ENCODE measurements at regions not wholly inside any gene's neighbourhood (a gene's known extent, or its start where the extent isn't known, plus 50 kb on each side); places are given as distances from the start of the nearest gene placed in this dataset.
"Not testable (repeated sequence)": the region's sequence is repeated elsewhere in the genome, so short reads cannot be mapped to it uniquely, and the experiment has no call there.

DNA sequence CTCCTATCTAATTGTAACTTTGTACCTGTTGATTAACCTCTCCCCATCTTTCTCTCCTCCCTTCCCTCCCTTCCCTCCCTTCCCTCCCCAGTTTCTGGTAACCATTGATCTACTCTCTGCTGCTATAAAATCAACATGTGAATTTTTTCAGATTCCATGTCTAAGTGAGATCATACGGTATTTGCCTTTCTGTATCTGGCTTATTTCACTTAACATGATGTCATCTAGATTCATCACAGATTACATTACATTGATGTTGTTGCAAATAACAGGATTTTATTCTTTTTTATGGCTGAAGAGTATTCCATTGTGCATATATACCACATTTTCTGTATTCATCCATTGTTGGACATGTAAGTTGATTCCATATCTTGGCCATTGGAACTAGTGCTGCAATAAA, 68.0 kb upstream of the FBXO33 start:
- no peak for DNase-seq

DNA sequence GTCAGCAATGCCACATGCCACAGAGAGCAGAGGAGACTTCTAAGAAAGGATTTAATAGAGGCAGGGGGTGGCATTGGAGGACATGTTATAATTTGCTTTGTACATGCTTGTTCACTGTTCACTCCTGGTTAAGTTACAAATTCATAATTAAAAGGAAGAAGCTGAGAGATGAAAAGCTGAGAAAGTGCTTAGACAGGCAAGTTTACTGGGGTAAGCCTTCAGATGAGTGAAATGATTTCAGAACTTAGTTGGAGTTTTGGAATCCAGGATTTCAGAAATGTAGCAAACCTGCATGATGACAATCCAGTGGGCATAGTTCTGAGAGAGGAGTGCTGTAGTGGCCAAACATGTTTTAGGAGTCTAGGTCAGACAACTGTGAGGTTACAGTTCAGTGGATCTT, 67.3 kb upstream of the FBXO33 start:
- DNase-seq: no peak

DNA sequence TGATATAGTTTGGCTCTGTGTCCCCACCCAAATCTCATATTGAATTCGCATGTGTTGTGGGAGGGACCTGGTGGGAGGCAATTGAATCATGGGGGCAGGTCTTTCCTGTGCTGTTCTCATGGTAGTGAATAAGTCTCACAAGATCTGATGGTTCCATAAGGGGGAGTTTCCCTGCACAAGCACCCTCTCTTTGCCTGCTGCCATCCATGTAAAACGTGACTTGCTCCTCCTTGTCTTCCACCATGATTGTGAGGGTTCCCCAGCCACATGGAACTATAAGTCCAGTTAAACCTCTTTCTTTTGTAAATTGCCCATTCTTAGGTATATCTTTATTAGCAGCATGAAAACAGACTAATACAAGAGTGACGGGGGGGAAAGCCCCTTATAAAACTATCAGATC, 65.4 kb upstream of the FBXO33 start:
- DNase-seq: not testable (repeated sequence)

DNA sequence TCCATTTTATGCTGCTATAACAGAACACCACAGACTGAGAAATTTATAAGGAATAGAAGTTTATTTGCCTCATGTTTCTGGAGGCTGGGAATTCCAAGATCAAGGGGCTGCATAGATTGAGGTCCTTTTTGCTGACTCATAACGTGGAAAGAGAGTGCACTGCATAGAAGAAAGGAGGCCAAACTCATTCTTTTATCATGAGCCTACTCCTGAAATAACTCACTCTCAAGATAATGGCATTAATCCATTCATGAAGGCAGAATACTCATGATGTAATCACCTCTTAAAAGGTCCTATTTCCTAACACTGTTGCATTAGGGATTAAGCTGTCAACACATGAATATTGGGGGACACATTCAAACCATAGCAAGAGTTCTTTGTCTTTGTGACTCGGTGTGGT, 60.0 kb upstream of the FBXO33 start:
- no peak for DNase-seq

DNA sequence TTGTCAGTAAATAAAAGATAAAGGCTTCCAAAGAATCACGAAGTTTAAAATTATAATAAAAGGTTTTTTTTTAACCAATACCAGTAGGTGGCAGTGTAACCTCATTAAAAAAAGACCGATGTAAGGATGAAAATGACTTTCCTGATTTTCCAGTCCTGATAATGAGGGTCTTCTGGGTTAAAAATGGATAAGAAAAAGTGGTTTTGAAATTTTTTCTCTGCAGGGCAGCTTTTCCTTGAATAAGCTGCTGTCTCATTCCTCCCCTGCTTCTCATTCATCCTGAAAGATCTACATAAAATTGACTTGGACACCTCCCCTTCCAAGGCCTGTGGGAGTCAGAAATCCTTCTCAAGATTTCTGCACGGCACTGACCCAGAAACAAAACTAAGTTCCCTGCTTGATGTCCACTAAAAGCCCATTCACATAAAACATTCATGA, 58.9 kb upstream of the FBXO33 start:
- peak in 1 of 2 donors; percentile 45 for DNase-seq

DNA sequence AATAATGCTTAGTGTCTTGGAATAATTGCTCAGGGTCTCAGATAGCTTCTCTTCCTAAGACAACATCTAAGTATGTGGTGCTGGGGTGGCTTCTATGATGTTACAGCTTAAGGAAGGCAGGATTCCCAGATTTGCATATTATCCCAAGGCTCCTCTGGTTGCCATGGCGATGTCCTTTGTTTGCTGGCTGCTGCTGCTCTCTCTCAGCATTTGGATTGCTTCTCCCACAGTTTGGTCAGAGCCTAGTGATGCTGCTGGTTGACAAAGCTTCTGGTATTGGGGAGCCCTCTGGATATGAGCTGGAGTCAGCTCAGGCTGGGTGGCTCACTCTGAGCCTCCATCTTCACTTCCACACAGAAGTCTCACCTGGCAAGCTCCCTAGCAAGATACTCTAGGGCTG, 56.4 kb upstream of the FBXO33 start:
- DNase-seq: peak; percentile 10 to 14

DNA sequence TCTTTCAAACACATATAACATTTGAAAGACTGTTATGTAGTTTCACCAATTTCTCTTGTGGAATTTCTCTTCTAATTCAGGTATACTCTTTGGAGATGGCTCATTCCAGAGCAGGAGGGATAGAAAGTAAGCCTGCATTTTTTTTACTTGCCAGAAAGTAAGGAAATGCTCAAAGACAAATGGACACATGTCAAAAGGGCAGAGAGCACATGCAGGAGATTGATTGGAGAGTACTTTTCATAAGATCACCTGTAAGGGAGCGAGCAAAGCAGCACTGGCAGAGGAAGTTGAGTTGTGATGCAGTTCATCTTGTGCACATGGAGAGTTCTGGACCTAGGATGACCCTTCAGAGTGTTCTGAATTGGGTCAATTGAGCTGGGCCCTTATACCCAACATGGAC, 51.4 kb upstream of the FBXO33 start:
- no peak for DNase-seq
